Activated CD8-positive, alpha-beta T cell treated with anti-CD3 and anti-CD28 coated beads for 36 hours (primary cell): ENCODE measurements at regions not wholly inside any gene's neighbourhood (a gene's known extent, or its start where the extent isn't known, plus 50 kb on each side); places are given as distances from the start of the nearest gene placed in this dataset.

Experiments
- ATAC-seq: fragments of 200-7000 bp; cut with Tn5 transposase; one replicate; pipeline ENCODE4 v1.10.0; 2021; ENCODE audit warnings: mild to moderate bottlenecking, moderate library complexity
- CTCF ChIA-PET: fragments of 350-600 bp; sonication (Branson Sonifier 250); formaldehyde crosslinking; loops from one replicate; lab custom pipeline; 2021; ENCODE audit warnings: antibody characterized with exemption; lab: Charles Lee
- POLR2A ChIA-PET: fragments of 350-600 bp; sonication (Branson Sonifier 250); formaldehyde crosslinking; loops from one replicate; lab custom pipeline; 2021; ENCODE audit warnings: antibody characterized with exemption; lab: Charles Lee
- DNase-seq: peaks from one replicate; pipeline ENCODE4 v3.0.0-alpha.2; 2020
- H3K27ac Mint-ChIP-seq: one replicate; pipeline ENCODE4 v1.8.0; 2021; ENCODE audit warnings: mild to moderate bottlenecking, mixed read lengths
- H3K27me3 Mint-ChIP-seq: one replicate; pipeline ENCODE4 v1.8.0; 2021; ENCODE audit warnings: mixed read lengths
- H3K36me3 Mint-ChIP-seq: one replicate; pipeline ENCODE4 v1.8.0; 2021; ENCODE audit warnings: low read depth, mixed read lengths
- H3K4me1 Mint-ChIP-seq: one replicate; pipeline ENCODE4 v1.8.0; 2021; ENCODE audit warnings: low read depth, mixed read lengths
- H3K4me3 Mint-ChIP-seq: one replicate; pipeline ENCODE4 v1.8.0; 2021; ENCODE audit warnings: mild to moderate bottlenecking, moderate library complexity, mixed read lengths
- H3K9me3 Mint-ChIP-seq: one replicate; pipeline ENCODE4 v1.8.0; 2021; ENCODE audit warnings: mixed read lengths
- intact Hi-C: fragments of 100-400 bp; cut with micrococcal nuclease; formaldehyde crosslinking; loops from one replicate; pipeline ENCODE4 v1.10.0; 2022
- TF ChIP-seq, protein P1 (sequence below): fragments of 200-600 bp; IDR thresholded peaks from one replicate; pipeline ENCODE4 v1.8.0; 2022; ENCODE audit warnings: antibody characterized with exemption, mild to moderate bottlenecking

DNA sequence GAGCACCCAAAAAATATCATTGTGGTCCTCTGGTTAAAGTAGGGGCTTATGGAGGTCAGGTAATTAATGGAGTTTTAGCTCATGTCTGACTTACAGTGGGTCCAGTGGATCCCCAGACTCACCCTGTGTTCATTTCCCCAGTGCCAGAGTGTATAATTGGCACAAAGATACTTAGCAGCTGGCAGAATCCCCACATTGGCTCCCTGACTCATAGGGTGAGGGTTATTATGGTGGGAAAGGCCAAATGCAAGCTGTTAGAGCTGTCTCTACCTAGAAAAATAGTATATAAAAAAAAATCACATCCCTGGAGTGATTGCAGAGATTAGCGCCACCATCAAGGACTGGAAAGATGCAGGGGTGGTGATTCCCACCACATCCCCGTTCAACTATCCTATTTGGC, 1067.6 kb upstream of the ACVR2A start:
- DNase-seq = no peak
- ATAC-seq = no peak
- H3K9me3 Mint-ChIP-seq = peaks cover 3% of the 10 kb centered on the region
- H3K4me1 Mint-ChIP-seq = no peaks in the 10 kb centered on the region
- no peak overlapping the region for H3K4me3 Mint-ChIP-seq
- intact Hi-C loops = no loop called here
- no peaks in the 10 kb centered on the region for H3K36me3 Mint-ChIP-seq
- ChIA-PET POLR2A (no interaction called here), CTCF (no interaction called here)
- TF ChIP-seq, protein P1, sequence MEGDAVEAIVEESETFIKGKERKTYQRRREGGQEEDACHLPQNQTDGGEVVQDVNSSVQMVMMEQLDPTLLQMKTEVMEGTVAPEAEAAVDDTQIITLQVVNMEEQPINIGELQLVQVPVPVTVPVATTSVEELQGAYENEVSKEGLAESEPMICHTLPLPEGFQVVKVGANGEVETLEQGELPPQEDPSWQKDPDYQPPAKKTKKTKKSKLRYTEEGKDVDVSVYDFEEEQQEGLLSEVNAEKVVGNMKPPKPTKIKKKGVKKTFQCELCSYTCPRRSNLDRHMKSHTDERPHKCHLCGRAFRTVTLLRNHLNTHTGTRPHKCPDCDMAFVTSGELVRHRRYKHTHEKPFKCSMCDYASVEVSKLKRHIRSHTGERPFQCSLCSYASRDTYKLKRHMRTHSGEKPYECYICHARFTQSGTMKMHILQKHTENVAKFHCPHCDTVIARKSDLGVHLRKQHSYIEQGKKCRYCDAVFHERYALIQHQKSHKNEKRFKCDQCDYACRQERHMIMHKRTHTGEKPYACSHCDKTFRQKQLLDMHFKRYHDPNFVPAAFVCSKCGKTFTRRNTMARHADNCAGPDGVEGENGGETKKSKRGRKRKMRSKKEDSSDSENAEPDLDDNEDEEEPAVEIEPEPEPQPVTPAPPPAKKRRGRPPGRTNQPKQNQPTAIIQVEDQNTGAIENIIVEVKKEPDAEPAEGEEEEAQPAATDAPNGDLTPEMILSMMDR = no peak
- no peak overlapping the region for H3K27ac Mint-ChIP-seq
- H3K27me3 Mint-ChIP-seq = no peaks in the 10 kb centered on the region

DNA sequence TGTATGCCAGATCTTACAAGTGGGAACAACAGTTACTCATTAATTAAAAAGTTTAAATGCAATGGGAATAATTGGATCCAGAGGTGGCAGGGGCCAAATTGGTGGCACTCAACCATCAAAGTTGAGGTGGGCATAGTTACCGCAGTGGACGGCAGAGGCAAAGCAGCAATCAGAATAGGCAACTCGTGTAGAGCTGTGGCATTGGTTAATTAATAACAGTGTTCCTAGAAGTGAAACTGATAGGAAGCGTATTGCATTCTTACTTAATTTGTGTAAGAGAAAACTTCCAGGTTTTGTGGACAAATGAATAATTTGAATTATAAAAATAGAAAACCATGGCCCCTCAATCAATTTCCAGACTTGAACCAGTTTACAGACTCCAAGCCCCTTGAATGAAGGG, 1068.2 kb upstream of the ACVR2A start:
- Mint-ChIP-seq H3K27me3 (no peaks in the 10 kb centered on the region), H3K4me3 (no peak overlapping the region), H3K4me1 (no peaks in the 10 kb centered on the region), H3K9me3 (peaks cover 3% of the 10 kb centered on the region), H3K27ac (no peak overlapping the region), H3K36me3 (no peaks in the 10 kb centered on the region)
- CTCF ChIA-PET = no interaction called here
- TF ChIP-seq, protein P1 = no peak
- DNase-seq = no peak
- no peak for ATAC-seq
- POLR2A ChIA-PET = no interaction called here
- intact Hi-C loops = no loop called here

DNA sequence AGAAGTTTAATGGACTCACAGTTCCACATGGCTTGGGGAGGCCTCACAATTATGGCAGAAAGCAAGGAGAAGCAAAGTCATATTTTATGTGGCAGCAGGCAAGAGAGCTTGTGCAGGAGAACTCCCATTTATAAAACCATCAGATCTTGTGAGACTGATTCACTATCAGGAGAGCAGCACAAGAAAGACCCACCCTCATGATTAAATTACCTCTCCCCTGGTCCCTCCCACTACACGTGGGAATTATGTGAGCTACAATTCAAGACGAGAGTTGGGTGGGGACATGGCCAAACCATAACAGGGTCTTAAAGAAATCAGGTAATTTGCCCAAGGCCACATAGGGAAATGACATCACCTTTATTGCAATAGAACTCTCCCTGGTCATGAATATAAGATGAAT, 1073.3 kb upstream of the ACVR2A start:
- ATAC-seq = no peak
- DNase-seq = no peak
- Mint-ChIP-seq H3K27me3 (no peaks in the 10 kb centered on the region), H3K4me1 (no peaks in the 10 kb centered on the region), H3K4me3 (no peak overlapping the region), H3K27ac (no peak overlapping the region), H3K36me3 (no peaks in the 10 kb centered on the region), H3K9me3 (no peaks in the 10 kb centered on the region)
- TF ChIP-seq, protein P1 = no peak
- CTCF ChIA-PET = no interaction called here
- intact Hi-C loops = no loop called here
- POLR2A ChIA-PET = no interaction called here

DNA sequence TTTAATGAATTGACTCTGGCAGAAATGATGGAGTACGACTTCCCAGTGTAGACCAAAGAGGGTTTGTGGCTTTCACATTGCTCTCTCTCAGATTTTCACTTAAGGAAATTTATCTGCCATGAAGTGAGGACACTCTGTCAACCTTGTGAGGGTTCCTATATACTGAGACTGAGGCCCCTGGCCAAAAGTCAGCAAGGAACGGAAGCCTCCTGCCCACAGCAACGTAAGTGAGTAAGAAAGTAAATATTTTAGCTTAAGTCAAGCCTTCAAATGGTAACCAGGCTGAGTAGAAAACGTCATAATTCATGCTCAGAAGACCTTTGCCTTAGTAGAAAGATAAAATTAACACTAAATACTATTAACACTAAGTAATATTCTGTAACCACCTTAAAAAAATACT, 1080.5 kb upstream of the ACVR2A start:
- CTCF ChIA-PET = no interaction called here
- POLR2A ChIA-PET = no interaction called here
- intact Hi-C loops = no loop called here
- no peaks in the 10 kb centered on the region for H3K27me3 Mint-ChIP-seq
- H3K4me3 Mint-ChIP-seq = no peak overlapping the region
- no peaks in the 10 kb centered on the region for H3K4me1 Mint-ChIP-seq
- no peak overlapping the region for H3K27ac Mint-ChIP-seq
- DNase-seq (no peak), ATAC-seq (no peak)
- peaks cover 3% of the 10 kb centered on the region for H3K9me3 Mint-ChIP-seq
- H3K36me3 Mint-ChIP-seq = no peaks in the 10 kb centered on the region
- TF ChIP-seq, protein P1 = no peak

DNA sequence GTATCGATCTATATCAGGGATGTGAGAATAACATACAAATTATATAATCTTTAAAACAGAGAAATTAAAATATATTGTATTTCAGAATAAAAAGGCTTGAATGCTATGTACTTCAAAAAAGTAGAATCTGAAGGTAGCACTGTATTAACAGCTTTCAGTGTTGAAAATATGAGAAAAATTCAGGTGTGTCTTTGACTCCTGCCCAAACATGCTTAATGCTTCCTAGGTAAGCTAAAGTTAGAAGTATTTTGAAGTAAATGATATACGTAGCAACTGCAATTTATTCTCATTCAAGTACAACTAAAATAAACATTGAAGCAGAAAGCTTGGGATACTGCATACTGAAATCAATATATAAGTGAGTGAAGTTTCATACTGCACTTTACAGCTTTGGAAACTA, 1082.0 kb upstream of the ACVR2A start:
- no peaks in the 10 kb centered on the region for H3K36me3 Mint-ChIP-seq
- no peak for ATAC-seq
- TF ChIP-seq, protein P1 = no peak
- intact Hi-C loops = no loop called here
- no peak overlapping the region for H3K27ac Mint-ChIP-seq
- H3K27me3 Mint-ChIP-seq = no peaks in the 10 kb centered on the region
- H3K4me3 Mint-ChIP-seq = no peak overlapping the region
- H3K9me3 Mint-ChIP-seq = peaks cover 3% of the 10 kb centered on the region
- no peak for DNase-seq
- H3K4me1 Mint-ChIP-seq = no peaks in the 10 kb centered on the region
- POLR2A ChIA-PET = no interaction called here
- CTCF ChIA-PET = no interaction called here
